Testis (tissue), 2 donors: ENCODE measurements at regions not wholly inside any gene's neighbourhood (a gene's known extent, or its start where the extent isn't known, plus 50 kb on each side); places are given as distances from the start of the nearest gene placed in this dataset.

Experiments
- CTCF ChIP-seq, 3 experiments: fragments of 450-650 bp in 2 of 3; fragments of 200-600 bp in 1 of 3; sonication (generic) in 1 of 3; IDR thresholded peaks; one replicate each; pipeline ENCODE4 v1.5.1; 2016 to 2019; ENCODE audit warnings: antibody characterized with exemption in 3 of 3, mild to moderate bottlenecking in 2 of 3, moderate library complexity in 1 of 3
- POLR2A ChIP-seq: fragments of 450-650 bp; IDR thresholded peaks from one replicate; pipeline ENCODE4 v1.6.1; 2017; ENCODE audit warnings: antibody characterized with exemption, mild to moderate bottlenecking, moderate library complexity

GRCh38 chr6:96700915-96701314 is 136.4 kb downstream of the GPR63 start:
- TF ChIP-seq CTCF (IDR thresholded peaks at IDR 0.05) (no peak), POLR2A (no peak)
